T-helper 1 cell treated with Interleukin-12 subunit alpha and Interleukin-12 subunit beta and Interleukin-4 antibody, amounts not matched to agents 30 μg/mL and 1 μg/mL, for 36 hours (primary cell): ENCODE measurements at regions not wholly inside any gene's neighbourhood (a gene's known extent, or its start where the extent isn't known, plus 50 kb on each side); places are given as distances from the start of the nearest gene placed in this dataset.
"Not testable (repeated sequence)": the region's sequence is repeated elsewhere in the genome, so short reads cannot be mapped to it uniquely, and the experiment has no call there.

Experiments used
- H3K27ac Mint-ChIP-seq: one replicate; pipeline ENCODE4 v1.8.0; 2021; ENCODE audit warnings: mild to moderate bottlenecking, mixed read lengths
- H3K27me3 Mint-ChIP-seq: one replicate; pipeline ENCODE4 v1.8.0; 2021; ENCODE audit warnings: low read depth, mixed read lengths
- H3K36me3 Mint-ChIP-seq: one replicate; pipeline ENCODE4 v1.8.0; 2021; ENCODE audit warnings: low read depth, mixed read lengths
- H3K4me1 Mint-ChIP-seq: one replicate; pipeline ENCODE4 v1.8.0; 2021; ENCODE audit warnings: low read depth, mixed read lengths
- H3K4me3 Mint-ChIP-seq: one replicate; pipeline ENCODE4 v1.8.0; 2021; ENCODE audit warnings: mild to moderate bottlenecking, moderate library complexity, mixed read lengths
- H3K9me3 Mint-ChIP-seq: one replicate; pipeline ENCODE4 v1.8.0; 2021; ENCODE audit warnings: mixed read lengths

- Mint-ChIP-seq H3K27ac (no peak overlapping the region), H3K36me3 (no peaks in the 10 kb centered on the region), H3K4me3 (no peak overlapping the region), H3K27me3 (no peaks in the 10 kb centered on the region), H3K9me3 (no peaks in the 10 kb centered on the region), H3K4me1 (no peaks in the 10 kb centered on the region)
Observed at GRCh38 chr5:42306287-42306686, 117.0 kb upstream of the GHR start.

GRCh38 chr5:42309865-42310264 is 113.4 kb upstream of the GHR start:
- H3K27ac Mint-ChIP-seq, result no peak overlapping the region
- no peaks in the 10 kb centered on the region for H3K27me3 Mint-ChIP-seq
- no peak overlapping the region for H3K4me3 Mint-ChIP-seq
- no peaks in the 10 kb centered on the region for H3K36me3 Mint-ChIP-seq
- H3K4me1 Mint-ChIP-seq, result no peaks in the 10 kb centered on the region
- no peaks in the 10 kb centered on the region for H3K9me3 Mint-ChIP-seq

GRCh38 chr5:42315214-42315613 is 108.0 kb upstream of the GHR start:
- Mint-ChIP-seq H3K27me3 (no peaks in the 10 kb centered on the region), H3K4me3 (no peak overlapping the region), H3K36me3 (no peaks in the 10 kb centered on the region), H3K9me3 (peaks cover 20% of the 10 kb centered on the region), H3K27ac (no peak overlapping the region), H3K4me1 (no peaks in the 10 kb centered on the region)

DNA sequence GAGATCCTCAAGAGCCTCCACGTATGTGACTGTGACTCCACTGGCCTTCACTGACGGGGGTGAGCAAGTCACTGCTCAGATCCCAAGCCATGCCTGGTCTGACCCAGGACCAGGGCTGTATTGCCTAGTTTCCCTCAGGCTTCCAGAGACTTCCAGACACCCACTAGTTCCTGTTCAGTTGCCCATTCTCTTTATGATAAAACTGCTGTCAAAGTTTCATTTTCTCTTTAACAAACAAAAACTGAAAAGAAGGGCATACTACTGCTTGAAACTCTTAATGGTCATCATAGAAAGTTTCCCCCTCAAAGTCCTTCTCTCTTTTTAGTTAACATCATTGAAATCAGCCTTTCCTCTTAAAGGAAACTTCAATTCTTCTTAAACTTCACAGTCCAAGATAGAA is 105.7 kb upstream of the GHR start:
- peaks cover 20% of the 10 kb centered on the region for H3K9me3 Mint-ChIP-seq
- H3K27me3 Mint-ChIP-seq, result no peaks in the 10 kb centered on the region
- no peaks in the 10 kb centered on the region for H3K4me1 Mint-ChIP-seq
- H3K4me3 Mint-ChIP-seq, result no peak overlapping the region
- H3K36me3 Mint-ChIP-seq, result no peaks in the 10 kb centered on the region
- H3K27ac Mint-ChIP-seq, result no peak overlapping the region

DNA sequence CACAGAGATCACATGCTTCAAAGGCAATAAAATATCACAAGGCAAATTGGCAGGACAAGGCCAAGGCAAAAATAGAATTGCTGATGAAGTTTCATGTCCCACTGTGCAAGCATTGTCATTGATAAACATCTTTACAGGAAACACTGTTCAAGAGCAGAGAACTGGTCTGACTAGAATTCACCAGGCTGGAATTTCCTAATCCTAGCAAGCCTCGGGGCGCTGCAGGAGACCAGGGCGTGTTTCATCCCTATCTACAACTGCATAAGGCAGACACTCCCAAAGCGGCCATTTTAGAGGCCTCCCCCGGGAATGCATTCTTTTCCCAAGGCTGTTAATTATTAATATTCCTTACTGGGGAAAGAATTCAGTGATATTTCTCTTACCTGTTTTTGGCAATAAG is 103.7 kb upstream of the GHR start:
- not testable (repeated sequence) for H3K27me3 Mint-ChIP-seq, H3K4me3 Mint-ChIP-seq, H3K27ac Mint-ChIP-seq, H3K36me3 Mint-ChIP-seq, H3K4me1 Mint-ChIP-seq
- peaks cover 20% of the 10 kb centered on the region for H3K9me3 Mint-ChIP-seq

DNA sequence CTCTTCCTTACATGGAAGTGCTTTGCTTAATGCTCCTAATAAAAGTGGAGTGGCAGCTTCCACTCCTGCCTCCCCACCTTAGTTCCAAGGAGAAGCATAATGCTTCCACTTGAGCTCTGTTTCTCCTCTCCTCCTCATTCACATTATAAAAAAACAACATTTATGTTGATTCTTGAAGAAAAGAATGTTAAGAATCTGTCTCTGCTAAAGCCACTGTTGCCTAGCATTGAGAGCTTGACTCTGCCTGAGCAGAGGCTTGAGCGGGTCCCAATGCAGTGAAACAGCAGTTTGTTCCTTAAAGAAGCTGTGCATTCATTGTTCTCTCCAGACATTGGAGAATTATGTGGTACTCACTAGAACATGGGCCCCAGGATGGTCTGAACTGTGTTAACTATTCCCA is 101.5 kb upstream of the GHR start:
- no peak overlapping the region for H3K4me3 Mint-ChIP-seq
- H3K27me3 Mint-ChIP-seq, result no peaks in the 10 kb centered on the region
- peaks cover 20% of the 10 kb centered on the region for H3K9me3 Mint-ChIP-seq
- no peak overlapping the region for H3K27ac Mint-ChIP-seq
- H3K36me3 Mint-ChIP-seq, result no peaks in the 10 kb centered on the region
- no peaks in the 10 kb centered on the region for H3K4me1 Mint-ChIP-seq

DNA sequence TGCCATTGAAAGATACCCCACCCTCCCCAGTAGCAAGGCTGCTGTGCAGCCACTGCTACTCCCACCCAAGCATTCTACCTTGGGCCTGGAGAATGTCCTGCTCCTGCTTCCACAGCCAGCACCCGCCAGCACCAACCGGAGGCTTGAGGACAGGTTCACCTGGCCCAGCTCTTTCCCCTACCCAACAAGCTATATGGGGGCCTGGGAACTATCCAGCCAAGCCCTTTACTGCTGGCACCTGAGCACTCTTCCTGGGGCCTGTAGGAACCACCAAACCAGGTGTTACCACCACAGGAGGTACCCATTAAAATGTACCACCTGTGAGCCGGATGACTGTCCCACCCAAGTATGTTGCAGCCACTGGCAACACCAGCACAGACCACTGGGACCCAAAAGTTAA is 86.1 kb upstream of the GHR start:
- Mint-ChIP-seq H3K4me1 (no peaks in the 10 kb centered on the region), H3K4me3 (no peak overlapping the region), H3K36me3 (no peaks in the 10 kb centered on the region), H3K27me3 (no peaks in the 10 kb centered on the region), H3K27ac (no peak overlapping the region), H3K9me3 (peaks cover 28% of the 10 kb centered on the region)

GRCh38 chr5:42337607-42338006 is 85.6 kb upstream of the GHR start:
- Mint-ChIP-seq H3K27me3 (no peaks in the 10 kb centered on the region), H3K36me3 (no peaks in the 10 kb centered on the region), H3K9me3 (peaks cover 28% of the 10 kb centered on the region), H3K4me3 (no peak overlapping the region), H3K27ac (no peak overlapping the region), H3K4me1 (no peaks in the 10 kb centered on the region)

GRCh38 chr5:42338136-42338535 is 85.1 kb upstream of the GHR start:
- Mint-ChIP-seq H3K27me3 (no peaks in the 10 kb centered on the region), H3K4me1 (no peaks in the 10 kb centered on the region), H3K36me3 (no peaks in the 10 kb centered on the region), H3K27ac (no peak overlapping the region), H3K9me3 (peaks cover 28% of the 10 kb centered on the region), H3K4me3 (no peak overlapping the region)

DNA sequence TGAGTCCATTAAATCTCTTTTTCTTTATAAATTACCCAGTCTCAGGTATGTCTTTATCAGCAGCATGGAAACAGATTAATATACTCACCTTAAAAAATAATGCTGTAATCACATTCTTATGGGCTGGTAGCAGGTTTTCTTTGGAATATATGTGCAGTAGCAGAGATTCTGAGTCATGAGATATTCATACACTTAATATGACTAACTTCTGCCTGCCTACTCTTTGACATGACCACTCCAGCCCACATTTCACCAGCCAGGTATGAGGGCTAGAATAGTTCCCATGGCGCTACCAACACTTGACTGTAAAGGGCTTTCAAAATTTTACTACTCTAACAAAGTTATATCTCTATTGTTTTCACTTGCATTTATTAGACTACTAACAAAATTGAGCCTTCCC is 74.1 kb upstream of the GHR start:
- Mint-ChIP-seq H3K27me3 (no peaks in the 10 kb centered on the region), H3K4me3 (no peak overlapping the region), H3K36me3 (no peaks in the 10 kb centered on the region), H3K27ac (no peak overlapping the region), H3K4me1 (no peaks in the 10 kb centered on the region), H3K9me3 (peaks cover 7% of the 10 kb centered on the region)

DNA sequence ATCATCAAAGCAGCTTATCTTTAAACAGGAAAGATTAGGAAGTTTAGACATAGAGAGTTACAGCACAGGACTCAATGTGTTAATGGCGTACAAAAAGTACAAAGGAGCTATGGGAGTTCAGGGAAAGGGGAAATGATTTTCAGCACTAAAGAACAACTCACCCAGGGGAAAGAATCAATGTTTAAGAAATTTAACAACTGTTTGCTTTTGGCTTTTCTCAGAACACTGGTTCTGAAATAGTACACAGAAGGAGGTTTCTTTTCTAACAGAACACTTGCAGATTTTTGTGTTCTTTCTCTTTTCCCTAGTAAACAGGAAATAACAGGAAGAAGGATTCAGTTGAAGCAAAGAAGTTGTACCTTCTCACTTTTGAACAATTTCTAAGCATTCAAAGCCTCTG is 71.3 kb upstream of the GHR start:
- H3K27me3 Mint-ChIP-seq, result no peaks in the 10 kb centered on the region
- no peaks in the 10 kb centered on the region for H3K36me3 Mint-ChIP-seq
- peaks cover 11% of the 10 kb centered on the region for H3K9me3 Mint-ChIP-seq
- H3K4me1 Mint-ChIP-seq, result no peaks in the 10 kb centered on the region
- no peak overlapping the region for H3K4me3 Mint-ChIP-seq
- no peak overlapping the region for H3K27ac Mint-ChIP-seq

DNA sequence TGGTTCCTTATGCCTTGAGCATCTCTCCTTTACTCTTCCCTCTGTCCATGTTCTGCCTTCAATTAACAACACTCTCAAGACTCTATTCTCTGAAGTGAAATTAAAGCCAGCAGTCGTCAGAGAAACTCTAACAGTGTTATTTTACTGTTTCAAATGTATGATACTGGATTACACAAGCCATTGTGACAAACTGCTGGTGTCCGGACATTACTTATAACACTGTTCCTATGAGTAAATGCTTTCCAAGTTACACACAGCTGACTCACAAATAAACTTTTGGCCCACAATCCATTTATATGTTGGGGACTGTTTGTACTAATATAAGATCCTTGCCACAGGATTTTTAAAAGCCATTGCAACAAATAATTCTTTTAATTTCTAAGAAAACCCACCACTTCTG is 63.2 kb upstream of the GHR start:
- H3K27me3 Mint-ChIP-seq, result no peaks in the 10 kb centered on the region
- H3K9me3 Mint-ChIP-seq, result peaks cover 4% of the 10 kb centered on the region
- no peaks in the 10 kb centered on the region for H3K36me3 Mint-ChIP-seq
- no peak overlapping the region for H3K27ac Mint-ChIP-seq
- no peaks in the 10 kb centered on the region for H3K4me1 Mint-ChIP-seq
- H3K4me3 Mint-ChIP-seq, result no peak overlapping the region

DNA sequence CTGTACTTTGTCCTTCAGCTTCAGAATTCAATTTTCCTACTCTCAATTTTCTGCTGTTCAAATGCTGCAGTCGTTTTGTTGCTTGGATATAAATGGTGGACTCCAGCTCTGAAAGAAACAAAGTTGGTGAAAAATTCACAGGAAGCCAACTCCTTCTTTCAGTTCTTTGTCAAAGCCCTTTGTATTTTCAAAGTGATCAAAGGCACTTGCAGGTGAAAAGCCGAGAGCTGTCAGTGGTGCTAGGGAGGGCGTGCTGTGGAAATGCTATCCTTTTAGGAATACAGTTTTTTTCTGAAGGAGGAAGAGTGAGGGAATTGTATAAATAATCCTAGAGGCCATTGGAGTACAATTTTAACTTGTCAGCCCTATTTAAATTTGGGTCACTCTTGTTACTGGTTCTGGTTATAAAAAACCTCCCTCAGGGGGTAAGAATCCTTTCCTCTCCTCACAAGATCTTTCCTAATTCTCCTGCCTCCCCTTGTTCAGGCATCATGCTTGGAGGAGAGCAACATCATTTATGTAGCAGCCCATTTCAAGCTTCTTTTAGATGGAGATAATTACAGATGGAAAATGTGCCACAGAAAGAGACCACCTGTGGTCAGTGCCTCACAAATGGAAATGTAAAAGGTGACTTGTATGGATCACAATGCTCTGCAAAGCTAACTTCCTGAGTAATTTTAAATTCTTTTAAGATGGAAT is 62.5 kb upstream of the GHR start:
- H3K4me3 Mint-ChIP-seq, result no peak overlapping the region
- H3K27ac Mint-ChIP-seq, result no peak overlapping the region
- H3K27me3 Mint-ChIP-seq, result no peaks in the 10 kb centered on the region
- H3K4me1 Mint-ChIP-seq, result no peaks in the 10 kb centered on the region
- H3K9me3 Mint-ChIP-seq, result peaks cover 3% of the 10 kb centered on the region
- H3K36me3 Mint-ChIP-seq, result no peaks in the 10 kb centered on the region

DNA sequence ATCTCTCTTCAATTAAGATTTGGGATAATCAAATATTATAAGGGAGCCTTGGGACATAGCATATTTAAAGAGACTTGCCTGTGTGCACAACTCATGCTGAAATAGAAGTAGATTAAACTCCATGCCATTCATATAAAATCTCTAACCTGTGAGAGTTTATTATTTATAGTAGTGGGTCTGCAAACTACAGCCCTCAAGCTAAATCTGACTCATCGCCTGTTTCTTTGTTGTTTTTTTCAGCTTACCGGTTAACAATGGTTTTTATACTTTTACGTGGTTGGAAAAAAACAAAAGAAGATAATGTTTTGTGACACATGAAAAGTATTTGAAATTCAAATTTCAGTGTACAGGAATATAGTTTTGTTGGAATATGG is 61.9 kb upstream of the GHR start:
- H3K4me1 Mint-ChIP-seq, result no peaks in the 10 kb centered on the region
- no peak overlapping the region for H3K4me3 Mint-ChIP-seq
- H3K9me3 Mint-ChIP-seq, result no peaks in the 10 kb centered on the region
- no peak overlapping the region for H3K27ac Mint-ChIP-seq
- no peaks in the 10 kb centered on the region for H3K36me3 Mint-ChIP-seq
- no peaks in the 10 kb centered on the region for H3K27me3 Mint-ChIP-seq

DNA sequence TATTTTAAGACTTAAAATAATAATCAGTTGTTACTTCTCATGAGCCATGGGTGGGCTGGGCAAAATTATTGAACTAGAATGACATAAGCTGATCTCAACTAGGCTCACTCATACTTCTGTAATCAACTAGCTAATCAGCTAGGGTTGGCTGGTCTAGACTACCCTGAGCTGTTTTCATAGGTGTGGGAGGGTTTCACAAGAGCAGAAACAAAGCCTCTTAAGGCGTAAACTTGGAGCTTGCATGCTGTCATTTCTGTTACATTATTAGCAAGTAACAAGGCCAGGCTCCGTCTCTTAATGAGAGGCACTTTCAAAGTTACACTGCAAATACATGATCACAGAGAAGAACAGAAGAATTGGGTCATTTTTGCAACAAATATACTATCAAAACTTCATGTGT is 57.2 kb upstream of the GHR start:
- Mint-ChIP-seq H3K27ac (no peak overlapping the region), H3K27me3 (no peaks in the 10 kb centered on the region), H3K4me3 (no peak overlapping the region), H3K9me3 (no peaks in the 10 kb centered on the region), H3K36me3 (no peaks in the 10 kb centered on the region), H3K4me1 (no peaks in the 10 kb centered on the region)
